ENCODE measurements at regions not wholly inside any gene's neighbourhood (a gene's known extent, or its start where the extent isn't known, plus 50 kb on each side); places are given as distances from the start of the nearest gene placed in this dataset.
A peak's percentile ranks its signal among the peaks of the same experiment; 100 is the strongest.

DNA sequence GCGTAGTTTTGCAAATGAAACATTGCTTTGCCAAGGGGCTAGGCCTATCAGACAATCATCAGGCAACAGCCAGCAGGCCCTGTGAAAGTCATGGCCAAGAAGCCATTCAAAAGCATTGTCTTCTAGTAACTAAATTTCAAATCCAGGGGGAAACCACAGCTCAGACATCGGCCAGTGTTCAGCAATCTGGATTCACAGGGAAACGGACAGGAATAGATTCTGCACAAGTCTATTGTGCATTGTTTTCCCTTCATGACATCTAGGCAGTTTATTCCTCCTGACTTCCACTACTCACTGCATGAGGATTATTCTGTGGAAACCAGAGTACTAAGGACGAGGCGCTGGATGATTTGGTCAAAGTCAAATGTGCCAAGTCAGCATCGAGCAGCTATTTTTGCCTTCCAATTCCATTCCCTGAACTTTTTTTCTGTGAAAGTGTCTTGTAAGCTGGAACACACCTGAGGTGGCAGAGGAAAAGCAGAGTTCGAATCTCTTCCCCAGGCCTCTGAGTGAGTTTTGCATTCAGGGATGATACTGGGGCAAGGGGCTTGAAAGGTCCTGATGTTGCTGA is 75.4 kb downstream of the VCPKMT start:
- Histone ChIP-seq H2BK20ac (ENCODE audit: low read length) (no peak overlapping the region), H3K14ac (ENCODE audit: insufficient read length) (no peak overlapping the region), H4K8ac (ENCODE audit: extremely low read depth, insufficient read depth, low read length) (no peak overlapping the region), H2BK15ac (ENCODE audit: low read length) (no peak overlapping the region), H3K36me3 (ENCODE audit: control insufficient read depth in 2 of 4, insufficient read depth in 4 of 4, low read length in 3 of 4) (no peaks in the 10 kb centered on the region), H2AK5ac (ENCODE audit: low read depth, low read length) (no peak overlapping the region), H3K27me3 (replicated peaks in 1 of 4; ENCODE audit: control insufficient read depth in 3 of 4, extremely low read depth in 1 of 4, insufficient read depth in 3 of 4, low read length in 3 of 4) (no peaks in the 10 kb centered on the region), H3K4me1 (replicated peaks in 1 of 4; ENCODE audit: control insufficient read depth in 3 of 4, insufficient read depth in 4 of 4, low read length in 3 of 4) (no peaks in the 10 kb centered on the region; a peak in 1 of 7 replicates), H3K9me3 (ENCODE audit: insufficient read depth in 2 of 2, low read depth in 1 of 2, low read length in 1 of 2) (no peaks in the 10 kb centered on the region), H3K23me2 (ENCODE audit: low read depth, low read length) (no peaks in the 10 kb centered on the region), H2AFZ (ENCODE audit: low read length) (no peak overlapping the region), H4K91ac (replicated peaks; ENCODE audit: insufficient read length, low read length) (no peak overlapping the region), H4K5ac (ENCODE audit: insufficient read length, low read depth, low read length) (no peak overlapping the region), H3K56ac (replicated peaks; ENCODE audit: insufficient read length, low read depth, low read length) (no peak overlapping the region), H2BK5ac (ENCODE audit: low read depth, low read length) (no peak overlapping the region), H3K23ac (ENCODE audit: insufficient read length) (no peak overlapping the region), H4K20me1 (replicated peaks in 1 of 2; ENCODE audit: control insufficient read depth in 1 of 2, insufficient read depth in 2 of 2, low read length in 2 of 2) (no peaks in the 10 kb centered on the region), H3K27ac (ENCODE audit: low read depth, low read length) (no peak overlapping the region), H3K79me1 (ENCODE audit: low read depth, low read length) (no peaks in the 10 kb centered on the region), H2BK120ac (replicated peaks; ENCODE audit: low read depth, low read length) (no peak overlapping the region), H3K9ac (replicated peaks in 1 of 4; ENCODE audit: extremely low read depth in 1 of 4, low read depth in 3 of 4, low read length in 3 of 4) (no peak overlapping the region), H3K79me2 (ENCODE audit: control insufficient read depth in 1 of 2, insufficient read depth in 2 of 2, low read length in 2 of 2) (no peaks in the 10 kb centered on the region), H3K4me2 (ENCODE audit: insufficient read depth in 1 of 2, low read depth in 2 of 2, low read length in 2 of 2) (no peak overlapping the region), H3K4ac (replicated peaks; ENCODE audit: insufficient read length, low read depth, low read length) (no peak overlapping the region), H3K4me3 (ENCODE audit: extremely low read depth in 1 of 4, insufficient read depth in 2 of 4, low read depth in 3 of 4, low read length in 4 of 4) (no peak overlapping the region), H3K18ac (ENCODE audit: extremely low read depth, low read length) (no peak overlapping the region), H2BK12ac (ENCODE audit: low read depth, low read length) (no peak overlapping the region)
- ChIA-PET CTCF (ENCODE audit: partially characterized antibody) (interaction anchor here (0.8 to 0.9 kb wide), 2 partner anchors 41 to 48 kb away, joined by 3 to 4 read pairs; no protein-coding TSS in a partner anchor), POLR2A (ENCODE audit: partially characterized antibody) (no interaction called here)
- DNase-seq (ENCODE audit: low read depth in 1 of 2, low spot score in 2 of 2) (no peak), FAIRE-seq (no peak)
- TF ChIP-seq SRF (IDR thresholded peaks at IDR 0.05; ENCODE audit: low read depth, low read length) (no peak), MAFK (IDR thresholded peaks at IDR 0.05; ENCODE audit: low read depth, low read length) (peak; percentile 50; the same call in 1 of the 2 replicates)
- 91% methylated on average over 7 of the region's 7 CpGs; no CpG with 5 or more reads in 1 of the 2 experiments for WGBS, 2 experiments (ENCODE audit: extremely low coverage in 1 of 2, insufficient coverage in 1 of 2, insufficient read length in 1 of 2, insufficient replicate concordance in 2 of 2, low coverage in 1 of 2, low lambda C conversion rate in 2 of 2, missing lambda C conversion rate in 1 of 2)

All from H1 (cell line).